H1 (cell line): ENCODE measurements at regions not wholly inside any gene's neighbourhood (a gene's known extent, or its start where the extent isn't known, plus 50 kb on each side); places are given as distances from the start of the nearest gene placed in this dataset.
A peak's percentile ranks its signal among the peaks of the same experiment; 100 is the strongest.

Experiments used
- CTCF ChIA-PET: fragments of 300-600 bp; sonication (Branson Sonifier 250); formaldehyde crosslinking; loops from one replicate; lab custom pipeline; 2021; ENCODE audit not compliant: partially characterized antibody; lab: Charles Lee
- POLR2A ChIA-PET: fragments of 300-600 bp; sonication (Branson Sonifier 250); formaldehyde crosslinking; loops from one replicate; lab custom pipeline; 2021; ENCODE audit warnings: inconsistent platforms; ENCODE audit not compliant: partially characterized antibody; lab: Charles Lee
- DNase-seq, 2 experiments: peaks; one replicate each; pipeline versions ENCODE4 v3.0.0 to v3.0.0-alpha.2; 2010 to 2022; ENCODE audit warnings: low spot score in 2 of 2, low read depth in 1 of 2, mixed read lengths in 1 of 2
- FAIRE-seq: peaks from 2 replicates; lab custom pipeline; 2011; peaks lifted over from hg19 to GRCh38; lab: Jason Lieb, UNC
- H2AFZ ChIP-seq: 2 replicates; pipeline ENCODE4 v1.8.1; 2012; ENCODE audit warnings: low read length, inconsistent platforms
- H2AK5ac ChIP-seq: 2 replicates; pipeline ENCODE4 v1.6.1; 2013; ENCODE audit warnings: low read depth, low read length
- H2BK120ac ChIP-seq: replicated peaks from 2 replicates; pipeline ENCODE3; 2013; ENCODE audit warnings: low read depth, low read length, inconsistent platforms
- H2BK12ac ChIP-seq: 2 replicates; pipeline ENCODE4 v1.6.1; 2013; ENCODE audit warnings: low read depth, low read length
- H2BK15ac ChIP-seq: 2 replicates; pipeline ENCODE4 v1.6.1; 2013; ENCODE audit warnings: low read length
- H2BK20ac ChIP-seq: 2 replicates; pipeline ENCODE4 v1.6.1; 2013; ENCODE audit warnings: low read length
- H2BK5ac ChIP-seq: 2 replicates; pipeline ENCODE4 v1.6.1; 2013; ENCODE audit warnings: low read depth, low read length
- H3K14ac ChIP-seq: 2 replicates; pipeline ENCODE4 v1.6.1; 2013; ENCODE audit warnings: inconsistent platforms; ENCODE audit not compliant: insufficient read length
- H3K18ac ChIP-seq: 2 replicates; pipeline ENCODE4 v1.6.1; 2013; ENCODE audit warnings: low read length; ENCODE audit errors: extremely low read depth
- H3K23ac ChIP-seq: 2 replicates; pipeline ENCODE4 v1.6.1; 2013; ENCODE audit warnings: inconsistent platforms; ENCODE audit not compliant: insufficient read length
- H3K23me2 ChIP-seq: 2 replicates; pipeline ENCODE4 v1.6.1; 2013; ENCODE audit warnings: low read depth, low read length
- H3K27ac ChIP-seq: 2 replicates; pipeline ENCODE4 v1.6.1; 2011; ENCODE audit warnings: low read depth, low read length, inconsistent platforms
- H3K27me3 ChIP-seq, 4 experiments: replicated peaks in 1 of 4; 1 replicate in 1 of 4; 2 replicates in 3 of 4; pipeline versions ENCODE4 v1.6.1 to v1.8.1; 2011 to 2013; ENCODE audit warnings: low read length in 3 of 4, mild to moderate bottlenecking in 3 of 4, inconsistent platforms in 2 of 4, mixed read lengths in 2 of 4, moderate library complexity in 1 of 4; ENCODE audit not compliant: control insufficient read depth in 3 of 4, insufficient read depth in 3 of 4; ENCODE audit errors: extremely low read depth in 1 of 4
- H3K36me3 ChIP-seq, 4 experiments: 2 replicates each; pipeline versions ENCODE4 v1.6.1 to v1.8.1; 2011 to 2013; ENCODE audit warnings: mild to moderate bottlenecking in 4 of 4, low read length in 3 of 4, moderate library complexity in 2 of 4, control low read depth in 1 of 4, inconsistent platforms in 1 of 4; ENCODE audit not compliant: insufficient read depth in 4 of 4, control insufficient read depth in 2 of 4
- H3K4ac ChIP-seq: replicated peaks from 2 replicates; pipeline ENCODE3; 2013; ENCODE audit warnings: low read length, low read depth, mixed read lengths, inconsistent platforms; ENCODE audit not compliant: insufficient read length
- H3K4me1 ChIP-seq, 4 experiments: replicated peaks in 1 of 4; 1 replicate in 1 of 4; 2 replicates in 3 of 4; pipeline versions ENCODE4 v1.6.1 to v1.8.1; 2011 to 2013; ENCODE audit warnings: low read length in 3 of 4, inconsistent platforms in 2 of 4, mixed read lengths in 1 of 4; ENCODE audit not compliant: insufficient read depth in 4 of 4, control insufficient read depth in 3 of 4
- H3K4me2 ChIP-seq, 2 experiments: 2 replicates each; pipeline versions ENCODE4 v1.6.1 to v1.8.1; 2011 to 2013; ENCODE audit warnings: low read depth in 2 of 2, low read length in 2 of 2, control low read depth in 1 of 2, inconsistent platforms in 1 of 2, mild to moderate bottlenecking in 1 of 2; ENCODE audit not compliant: insufficient read depth in 1 of 2
- H3K4me3 ChIP-seq, 4 experiments: fragments of 200-600, 300-600 bp in 1 of 4; sonication (generic), shearing (Covaris generic), sonication (Bioruptor Twin) in 1 of 4; 2 replicates each; pipeline versions ENCODE4 v1.5.1 to v1.8.1; 2011 to 2016; ENCODE audit warnings: low read length in 4 of 4, low read depth in 3 of 4, control low read depth in 2 of 4, inconsistent platforms in 2 of 4, mild to moderate bottlenecking in 2 of 4, mixed read lengths in 1 of 4, moderate library complexity in 1 of 4; ENCODE audit not compliant: insufficient read depth in 2 of 4; ENCODE audit errors: extremely low read depth in 1 of 4
- H3K56ac ChIP-seq: replicated peaks from 2 replicates; pipeline ENCODE3; 2013; ENCODE audit warnings: low read depth, mild to moderate bottlenecking, mixed read lengths, low read length, inconsistent platforms; ENCODE audit not compliant: insufficient read length
- H3K79me1 ChIP-seq: 2 replicates; pipeline ENCODE4 v1.6.1; 2013; ENCODE audit warnings: low read depth, low read length, control low read depth
- H3K79me2 ChIP-seq, 2 experiments: 2 replicates each; pipeline versions ENCODE4 v1.6.1 to v1.8.1; 2012 to 2013; ENCODE audit warnings: low read length in 2 of 2, mild to moderate bottlenecking in 2 of 2, inconsistent platforms in 1 of 2; ENCODE audit not compliant: insufficient read depth in 2 of 2, control insufficient read depth in 1 of 2
- H3K9ac ChIP-seq, 4 experiments: replicated peaks in 1 of 4; 1 replicate in 1 of 4; 2 replicates in 3 of 4; pipeline versions ENCODE4 v1.6.1 to v1.8.1; 2011 to 2013; ENCODE audit warnings: low read depth in 3 of 4, low read length in 3 of 4, control low read depth in 2 of 4, mild to moderate bottlenecking in 2 of 4, moderate library complexity in 2 of 4, inconsistent platforms in 1 of 4; ENCODE audit errors: extremely low read depth in 1 of 4
- H3K9me3 ChIP-seq, 2 experiments: 2 replicates each; pipeline versions ENCODE4 v1.6.1 to v1.8.1; 2012 to 2013; ENCODE audit warnings: mild to moderate bottlenecking in 2 of 2, moderate library complexity in 2 of 2, control low read depth in 1 of 2, inconsistent platforms in 1 of 2, low read depth in 1 of 2, low read length in 1 of 2, mixed read lengths in 1 of 2; ENCODE audit not compliant: insufficient read depth in 2 of 2
- H4K20me1 ChIP-seq, 2 experiments: replicated peaks in 1 of 2; 2 replicates each; pipeline versions ENCODE3 to v1.8.1; 2011 to 2013; ENCODE audit warnings: inconsistent platforms in 2 of 2, low read length in 2 of 2, mild to moderate bottlenecking in 1 of 2; ENCODE audit not compliant: insufficient read depth in 2 of 2, control insufficient read depth in 1 of 2
- H4K5ac ChIP-seq: 2 replicates; pipeline ENCODE4 v1.6.1; 2013; ENCODE audit warnings: low read length, low read depth, mixed read lengths, inconsistent platforms; ENCODE audit not compliant: insufficient read length
- H4K8ac ChIP-seq: 2 replicates; pipeline ENCODE4 v1.8.0; 2013; ENCODE audit warnings: mild to moderate bottlenecking, moderate library complexity, low read length, inconsistent platforms; ENCODE audit not compliant: insufficient read depth; ENCODE audit errors: extremely low read depth
- H4K91ac ChIP-seq: replicated peaks from 2 replicates; pipeline ENCODE3; 2013; ENCODE audit warnings: low read length, mixed read lengths, inconsistent platforms; ENCODE audit not compliant: insufficient read length
- BCL11A ChIP-seq, 2 experiments: IDR thresholded peaks; one replicate each; pipeline ENCODE4 v1.6.1; 2011; ENCODE audit warnings: low read depth in 2 of 2, low read length in 2 of 2, mild to moderate bottlenecking in 2 of 2
- WGBS, 2 experiments: shearing (Covaris generic) in 1 of 2; methylation state at CpG; one replicate each; pipeline versions ENCODE4 v1.1.6 to v1.1.7; 2013 to 2015; ENCODE audit warnings: low lambda C conversion rate in 2 of 2, mixed read lengths in 2 of 2, inconsistent platforms in 1 of 2, low coverage in 1 of 2, missing lambda C conversion rate in 1 of 2; ENCODE audit not compliant: insufficient replicate concordance in 2 of 2, insufficient coverage in 1 of 2, insufficient read length in 1 of 2; ENCODE audit errors: extremely low coverage in 1 of 2, missing lambda C conversion rate in 1 of 2; 5-methylcytosine and 5-hydroxymethylcytosine counted together
- TF ChIP-seq, protein P1 (sequence below), 3 experiments: IDR thresholded peaks; 1 replicate in 2 of 3; 2 replicates in 1 of 3; pipeline versions ENCODE4 v1.5.1 to v1.6.1; 2011; ENCODE audit warnings: low read length in 3 of 3, mild to moderate bottlenecking in 3 of 3, inconsistent platforms in 2 of 3, low read depth in 1 of 3, moderate library complexity in 1 of 3; ENCODE audit not compliant: insufficient read depth in 1 of 3; ENCODE audit errors: control extremely low read depth in 1 of 3

DNA sequence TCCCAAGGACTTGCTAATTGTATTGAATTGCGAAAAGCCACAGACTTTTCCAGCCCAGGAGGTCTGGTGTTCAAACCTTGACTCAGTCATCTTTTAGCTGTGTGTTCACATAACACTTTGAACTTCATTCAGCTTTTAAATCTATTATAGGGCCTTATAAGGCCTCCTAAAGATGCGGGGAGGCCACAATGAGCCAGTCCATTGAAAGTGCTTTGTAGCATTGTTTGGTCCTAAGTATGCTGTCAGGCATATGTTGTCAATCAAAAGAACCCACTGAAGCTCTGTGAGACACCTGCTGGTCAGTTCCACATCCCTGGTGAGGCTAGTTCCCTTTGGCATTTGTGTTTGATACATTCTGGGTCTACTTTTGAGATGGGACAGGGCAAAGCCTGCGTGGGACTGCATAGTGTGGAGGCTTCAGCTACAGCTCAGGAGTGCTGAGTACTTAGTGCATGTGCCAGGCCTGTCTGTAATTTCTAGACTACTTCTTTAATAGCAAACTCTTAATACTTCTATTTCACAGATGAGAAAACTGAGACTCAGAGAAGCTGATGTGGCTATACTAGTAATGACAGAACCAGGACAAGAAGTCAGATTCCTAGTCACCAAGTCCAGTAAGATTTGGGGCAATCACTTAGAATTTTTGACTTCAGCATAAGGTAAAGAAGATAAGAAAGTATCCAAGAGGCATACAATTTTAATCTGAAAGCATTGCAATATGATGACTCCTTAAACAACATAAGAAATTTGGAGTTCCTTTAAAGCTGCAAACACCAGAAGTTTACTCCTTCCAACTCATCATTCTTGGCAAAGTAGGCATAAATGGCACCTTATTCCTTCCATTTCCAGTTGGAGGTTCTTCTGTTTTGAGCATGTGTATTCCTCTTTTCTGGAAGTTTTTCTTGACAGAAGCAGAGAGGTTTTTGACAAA, 213.0 kb downstream of the PDCD6IP start:
- Histone ChIP-seq H3K23me2 (peaks cover 2% of the 10 kb centered on the region; the same call in 1 of the 2 replicates), H2BK20ac (no peak overlapping the region), H3K27ac (no peak overlapping the region), H3K79me2 (no peaks in the 10 kb centered on the region), H2BK120ac (no peak overlapping the region), H3K9me3 (no peaks in the 10 kb centered on the region), H3K56ac (no peak overlapping the region), H4K5ac (no peak overlapping the region), H3K9ac (no peak overlapping the region), H4K20me1 (no peaks in the 10 kb centered on the region), H3K79me1 (no peaks in the 10 kb centered on the region), H3K4ac (no peak overlapping the region), H4K8ac (no peak overlapping the region), H3K4me1 (peaks cover 0 to 10% (median 6%) of the 10 kb centered on the region in 4 experiments; a peak in 5 of 7 replicates), H2AK5ac (no peak overlapping the region), H2AFZ (no peak overlapping the region; the same call in 1 of the 2 replicates), H3K23ac (no peak overlapping the region), H2BK12ac (no peak overlapping the region), H3K4me3 (no peak overlapping the region), H2BK15ac (no peak overlapping the region), H3K36me3 (no peaks in the 10 kb centered on the region; a peak in 1 of 8 replicates), H3K4me2 (no peak overlapping the region), H3K18ac (no peak overlapping the region), H3K27me3 (peaks cover 0 to 1% (median 0%) of the 10 kb centered on the region in 4 experiments; a peak in 1 of 7 replicates), H2BK5ac (no peak overlapping the region), H3K14ac (no peak overlapping the region), H4K91ac (no peak overlapping the region)
- no peak for FAIRE-seq
- no peak for DNase-seq
- ChIA-PET CTCF (interaction anchor here (0.6 to 7.2 kb wide), 12 partner anchors 10 to 376 kb away, joined by 3 to 86 read pairs (median 3); no protein-coding TSS in a partner anchor), POLR2A (interaction anchor here (0.6 kb wide), 1 partner anchor 129 kb away, joined by 3 read pairs; no protein-coding TSS in a partner anchor)
- TF ChIP-seq BCL11A (IDR thresholded peaks at IDR 0.05; ENCODE audit: low read depth in 2 of 2, low read length in 2 of 2), result no peak
- TF ChIP-seq, protein P1, sequence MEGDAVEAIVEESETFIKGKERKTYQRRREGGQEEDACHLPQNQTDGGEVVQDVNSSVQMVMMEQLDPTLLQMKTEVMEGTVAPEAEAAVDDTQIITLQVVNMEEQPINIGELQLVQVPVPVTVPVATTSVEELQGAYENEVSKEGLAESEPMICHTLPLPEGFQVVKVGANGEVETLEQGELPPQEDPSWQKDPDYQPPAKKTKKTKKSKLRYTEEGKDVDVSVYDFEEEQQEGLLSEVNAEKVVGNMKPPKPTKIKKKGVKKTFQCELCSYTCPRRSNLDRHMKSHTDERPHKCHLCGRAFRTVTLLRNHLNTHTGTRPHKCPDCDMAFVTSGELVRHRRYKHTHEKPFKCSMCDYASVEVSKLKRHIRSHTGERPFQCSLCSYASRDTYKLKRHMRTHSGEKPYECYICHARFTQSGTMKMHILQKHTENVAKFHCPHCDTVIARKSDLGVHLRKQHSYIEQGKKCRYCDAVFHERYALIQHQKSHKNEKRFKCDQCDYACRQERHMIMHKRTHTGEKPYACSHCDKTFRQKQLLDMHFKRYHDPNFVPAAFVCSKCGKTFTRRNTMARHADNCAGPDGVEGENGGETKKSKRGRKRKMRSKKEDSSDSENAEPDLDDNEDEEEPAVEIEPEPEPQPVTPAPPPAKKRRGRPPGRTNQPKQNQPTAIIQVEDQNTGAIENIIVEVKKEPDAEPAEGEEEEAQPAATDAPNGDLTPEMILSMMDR (IDR thresholded peaks at IDR 0.05; ENCODE audit: control extremely low read depth in 1 of 3, insufficient read depth in 1 of 3, low read depth in 1 of 3, low read length in 3 of 3), result peak in 2 of 3 experiments; percentile 2 to 18; a peak in 2 of 4 replicates
- 90% methylated on average over 3 of the region's 3 CpGs; no CpG with 5 or more reads in 1 of the 2 experiments for WGBS, 2 experiments
